Activated CD8-positive, alpha-beta memory T cell treated with anti-CD3 and anti-CD28 coated beads for 36 hours (primary cell): ENCODE measurements at regions not wholly inside any gene's neighbourhood (a gene's known extent, or its start where the extent isn't known, plus 50 kb on each side); places are given as distances from the start of the nearest gene placed in this dataset.
"Not testable (repeated sequence)": the region's sequence is repeated elsewhere in the genome, so short reads cannot be mapped to it uniquely, and the experiment has no call there.

ENCODE experiments used
- CTCF ChIA-PET: fragments of 350-600 bp; sonication (Branson Sonifier 250); formaldehyde crosslinking; loops from one replicate; lab custom pipeline; 2021; ENCODE audit warnings: antibody characterized with exemption; lab: Charles Lee
- POLR2A ChIA-PET: fragments of 350-600 bp; sonication (Branson Sonifier 250); formaldehyde crosslinking; loops from one replicate; lab custom pipeline; 2021; ENCODE audit warnings: antibody characterized with exemption; lab: Charles Lee

DNA sequence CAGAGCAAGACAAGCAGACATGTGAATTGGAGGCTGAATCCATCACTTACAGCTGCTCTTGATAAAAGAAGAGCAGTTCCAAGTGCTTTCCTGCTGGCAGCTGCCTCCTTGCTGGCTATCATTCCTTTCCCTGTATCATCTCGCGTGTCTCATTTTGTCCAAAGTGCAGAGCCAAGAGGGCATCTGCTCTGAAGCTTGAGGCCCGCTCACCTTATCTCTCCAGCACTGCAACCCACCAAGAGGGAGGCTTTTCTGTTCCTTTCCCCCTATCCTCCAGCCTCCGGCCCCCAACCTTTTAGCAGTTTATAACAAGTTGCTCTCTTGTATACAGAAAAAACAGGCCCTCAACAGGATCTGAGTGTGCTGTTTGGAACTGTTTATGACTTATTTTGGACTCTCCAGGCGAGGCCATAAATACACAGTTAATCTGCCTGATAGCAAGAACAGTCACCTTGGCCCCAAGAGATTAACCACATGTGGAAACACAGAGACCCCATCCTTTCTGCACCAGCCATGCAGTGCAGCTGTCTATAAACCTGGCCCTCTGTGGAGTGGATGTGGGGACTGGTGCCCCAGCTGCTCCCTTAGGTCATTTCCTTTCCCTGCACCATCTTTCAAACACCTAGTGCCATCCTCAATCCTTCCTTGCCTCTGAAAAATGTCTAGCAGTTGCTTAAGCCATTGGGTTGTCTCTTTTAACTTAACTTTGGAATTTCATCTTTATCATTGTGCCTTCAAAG is 172.5 kb upstream of the FERMT1 start:
- CTCF ChIA-PET, result no interaction called here
- POLR2A ChIA-PET, result no interaction called here

DNA sequence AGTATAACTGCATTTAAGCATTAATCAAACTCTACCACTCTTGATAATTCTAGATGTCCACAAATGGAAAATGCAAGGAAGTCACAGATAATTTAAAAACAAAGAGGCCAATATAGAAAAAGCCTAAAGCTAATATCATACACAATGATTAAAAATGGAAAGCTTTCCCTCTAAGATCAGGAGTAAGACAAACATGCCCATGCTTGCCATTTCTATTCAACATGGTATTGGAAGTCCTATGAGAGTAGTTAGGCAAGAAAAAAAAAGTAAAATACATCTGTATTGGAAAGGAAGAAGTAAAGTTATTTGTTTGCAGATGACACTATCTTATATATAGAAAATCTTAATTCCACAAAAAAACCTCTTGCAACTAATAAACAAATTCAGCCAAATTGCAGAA is 164.6 kb upstream of the FERMT1 start:
- POLR2A ChIA-PET, result no interaction called here
- CTCF ChIA-PET, result no interaction called here

DNA sequence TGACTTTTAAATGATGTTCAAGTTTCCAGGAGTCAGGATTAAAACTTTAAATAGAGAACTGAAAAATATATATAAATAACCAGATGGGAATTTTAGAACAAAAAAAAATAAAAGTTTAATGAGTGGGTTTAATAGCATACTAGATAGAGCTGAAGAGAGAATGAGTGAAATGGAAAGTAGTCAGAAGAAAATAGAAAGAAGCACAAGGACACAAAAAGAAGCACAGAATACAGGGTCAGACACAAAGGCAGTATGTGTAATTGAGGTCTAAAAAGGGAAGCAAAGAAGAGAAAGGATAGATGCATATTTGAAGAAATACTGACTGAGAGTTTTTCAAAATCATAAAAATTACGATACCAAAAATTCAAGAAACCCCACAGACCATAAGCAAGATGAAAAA is 159.8 kb upstream of the FERMT1 start:
- CTCF ChIA-PET, result no interaction called here
- POLR2A ChIA-PET, result no interaction called here

DNA sequence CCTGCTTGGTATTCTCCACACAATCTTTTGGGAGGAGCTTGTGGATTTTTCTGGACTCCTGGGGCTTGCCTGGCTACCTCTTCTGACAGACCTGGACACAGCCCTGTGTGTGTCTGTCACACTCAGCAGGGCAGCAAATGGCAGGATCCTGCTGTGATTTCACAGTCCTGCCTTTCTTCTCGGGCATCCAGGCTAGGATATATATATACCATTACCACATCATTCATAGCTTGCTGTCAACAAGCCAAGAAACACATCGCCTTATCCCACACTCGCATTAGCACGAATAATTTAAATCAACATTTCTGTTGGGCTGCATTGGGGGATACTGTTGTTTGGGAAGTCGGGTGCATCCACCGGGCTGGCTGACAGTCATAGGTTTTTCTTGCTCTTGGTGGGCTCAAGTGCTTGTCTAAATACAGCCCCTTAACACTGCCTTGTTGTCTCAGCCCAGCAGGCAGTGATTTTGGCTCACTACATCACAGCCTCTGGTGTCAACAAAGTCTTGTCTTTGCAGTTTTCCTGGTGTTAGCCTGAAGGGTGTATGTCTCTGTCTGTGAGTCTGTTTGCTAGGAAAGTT is 154.9 kb upstream of the FERMT1 start:
- ChIA-PET POLR2A (no interaction called here), CTCF (no interaction called here)

DNA sequence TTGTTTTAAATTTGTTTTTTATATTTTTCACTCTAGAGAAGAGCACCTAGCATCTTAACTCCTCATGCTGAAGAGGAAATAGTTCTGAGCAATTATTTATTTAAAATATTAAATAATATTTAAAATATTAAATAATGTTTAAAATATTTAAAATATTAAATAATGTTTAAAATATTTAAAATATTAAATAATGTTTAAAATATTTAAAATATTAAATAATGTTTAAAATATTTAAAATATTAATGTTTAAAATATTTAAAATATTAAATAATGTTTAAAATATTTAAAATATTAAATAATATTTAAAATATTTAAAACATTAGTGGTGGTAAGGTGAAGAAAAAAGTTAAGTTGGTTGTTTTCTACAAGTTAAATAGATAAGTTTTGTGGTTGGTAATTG is 147.6 kb upstream of the FERMT1 start:
- CTCF ChIA-PET, POLR2A ChIA-PET: not testable (repeated sequence)

DNA sequence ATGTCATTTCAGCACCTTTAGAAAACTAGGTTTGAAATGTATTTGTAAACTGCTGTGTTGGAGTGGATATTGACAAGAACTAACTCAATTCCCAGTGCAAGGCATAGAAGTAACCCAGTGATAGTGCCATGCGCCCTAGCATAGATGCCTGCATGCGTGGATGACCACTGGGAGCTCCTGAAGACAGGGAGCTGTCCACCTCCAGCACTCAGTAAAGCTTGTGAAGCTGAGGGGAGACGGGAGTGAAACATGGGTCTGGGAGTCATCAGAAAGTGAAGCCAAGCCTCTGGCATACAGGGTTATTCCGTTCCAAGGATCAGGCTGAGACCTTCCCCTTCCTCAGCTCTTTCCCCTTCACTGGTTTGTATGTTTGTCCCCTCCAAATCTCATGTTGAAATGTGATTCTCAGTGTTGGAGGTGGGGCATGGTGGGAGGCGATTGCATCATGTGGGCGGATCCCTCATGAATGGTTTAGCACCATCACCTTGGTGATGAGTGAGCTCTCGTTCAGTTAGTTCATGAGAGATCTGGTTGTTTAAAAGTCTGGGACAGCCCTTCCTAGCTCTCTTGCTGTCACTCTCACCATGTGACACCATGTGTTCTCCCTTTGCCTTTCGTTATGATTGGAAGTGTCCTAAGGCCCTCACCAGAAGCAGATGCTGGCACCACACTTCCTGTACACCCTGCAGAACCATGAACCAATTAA is 146.5 kb upstream of the FERMT1 start:
- ChIA-PET POLR2A (no interaction called here), CTCF (interaction anchor here (0.6 kb wide), 1 partner anchor 451 kb away, joined by 3 read pairs; no protein-coding TSS in a partner anchor)

DNA sequence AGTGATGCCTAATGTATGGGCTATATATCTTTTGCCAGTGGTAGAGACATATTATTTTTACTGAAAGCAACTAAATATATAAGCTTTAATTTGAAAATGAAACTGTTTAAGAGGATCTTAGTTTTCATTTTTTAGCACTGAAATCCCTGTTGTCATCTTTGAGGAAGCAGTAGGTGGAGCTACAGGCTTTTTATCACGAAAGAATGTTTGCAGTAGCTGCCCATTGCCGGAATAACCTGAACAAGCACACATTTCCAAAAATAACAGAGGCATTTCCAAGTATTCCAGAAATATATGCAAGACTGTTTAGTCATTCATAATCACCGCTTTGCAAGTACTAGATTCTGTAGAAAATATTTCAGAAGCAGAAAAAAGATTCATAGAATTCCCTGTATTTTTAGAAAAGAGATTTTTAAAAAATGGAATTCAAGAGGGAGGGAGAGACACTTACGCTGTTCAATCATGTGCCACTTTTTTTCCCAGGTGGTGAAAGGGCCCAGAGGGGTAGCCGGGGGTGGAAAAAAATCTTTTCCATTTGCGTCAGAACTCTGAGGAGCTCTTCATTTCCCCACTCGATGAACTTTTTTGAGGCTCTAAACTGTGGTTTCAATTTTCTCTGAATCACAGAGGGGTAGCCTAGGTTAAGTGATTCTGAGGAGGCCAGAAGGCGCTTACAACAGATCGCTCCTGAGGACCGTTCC is 142.5 kb upstream of the FERMT1 start:
- POLR2A ChIA-PET, result no interaction called here
- CTCF ChIA-PET, result no interaction called here

DNA sequence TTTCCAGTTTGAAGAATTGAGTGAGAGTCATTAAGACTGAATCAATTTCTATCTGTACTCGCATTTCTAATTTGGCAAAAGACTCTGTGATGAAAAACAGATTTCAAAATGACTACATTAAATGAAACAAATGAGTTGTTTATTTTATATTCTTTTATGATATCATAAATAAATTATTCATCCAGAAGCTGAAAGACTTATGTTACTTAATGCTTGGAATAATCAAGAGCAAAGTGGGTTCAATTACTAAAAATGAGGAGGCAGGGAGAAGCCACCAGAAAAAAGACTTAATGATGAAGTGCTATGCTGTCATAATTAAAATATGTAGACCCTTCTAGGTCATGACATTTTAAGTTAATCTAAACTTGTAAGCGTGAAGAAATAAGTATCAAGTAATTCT is 130.6 kb upstream of the FERMT1 start:
- ChIA-PET POLR2A (no interaction called here), CTCF (no interaction called here)

DNA sequence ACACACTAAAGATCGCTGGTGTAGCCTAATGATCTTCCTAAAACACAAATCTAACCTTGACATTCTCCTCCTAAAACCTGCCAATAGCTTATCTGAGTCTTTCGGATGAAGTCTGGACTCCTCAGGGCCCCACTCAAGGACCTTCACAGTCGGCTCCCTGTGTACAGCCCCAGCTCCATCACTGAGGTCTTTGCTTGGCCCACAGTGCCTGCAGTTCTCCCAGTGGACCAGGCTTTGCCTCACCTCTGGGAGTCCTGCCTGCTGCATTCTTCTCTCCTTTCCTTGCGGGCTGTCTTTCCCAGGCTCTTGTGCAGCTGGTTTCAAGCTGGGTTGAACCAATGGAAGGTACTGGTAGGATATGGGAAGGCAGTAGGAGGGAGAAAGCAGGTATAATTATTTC is 122.6 kb upstream of the FERMT1 start:
- ChIA-PET POLR2A (no interaction called here), CTCF (no interaction called here)

DNA sequence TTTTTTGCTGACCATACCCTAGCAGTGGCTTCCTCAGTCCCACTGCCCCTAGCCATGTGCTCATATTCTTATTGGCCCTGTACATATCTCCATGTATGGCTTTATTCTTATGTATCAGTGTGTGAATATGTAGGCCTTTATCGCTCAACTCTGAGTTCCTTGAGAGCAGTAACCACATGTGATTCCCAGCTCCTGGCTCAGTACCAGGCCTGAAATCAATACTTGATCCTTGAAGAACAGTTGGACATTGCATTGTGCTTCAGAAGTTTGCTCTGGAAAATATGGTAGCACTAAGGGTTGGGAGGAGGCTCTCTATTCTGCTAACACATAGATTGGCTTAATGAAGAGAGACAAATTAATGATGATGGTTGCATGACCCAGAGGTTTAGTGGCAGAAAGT is 118.8 kb upstream of the FERMT1 start:
- POLR2A ChIA-PET, result no interaction called here
- CTCF ChIA-PET, result no interaction called here

DNA sequence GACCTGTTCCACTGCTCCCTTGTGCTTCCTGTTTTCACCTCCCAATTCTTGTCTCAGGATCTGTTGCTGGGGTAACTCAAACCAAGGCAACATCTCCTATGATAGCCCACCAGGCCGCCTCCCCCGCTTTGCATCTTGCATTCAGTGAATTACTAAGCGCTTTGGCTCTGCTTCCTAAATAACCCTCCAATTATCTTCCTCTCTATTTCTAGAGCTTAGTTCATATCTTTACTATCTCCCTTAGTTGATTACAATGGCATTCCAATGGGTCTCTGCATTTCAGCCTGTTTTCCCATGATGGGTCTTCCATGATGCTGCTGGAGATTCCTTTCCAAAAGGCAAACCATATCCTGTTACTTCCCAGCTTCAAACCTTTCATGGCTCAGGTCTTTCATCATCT is 117.2 kb upstream of the FERMT1 start:
- POLR2A ChIA-PET, result no interaction called here
- CTCF ChIA-PET, result no interaction called here

DNA sequence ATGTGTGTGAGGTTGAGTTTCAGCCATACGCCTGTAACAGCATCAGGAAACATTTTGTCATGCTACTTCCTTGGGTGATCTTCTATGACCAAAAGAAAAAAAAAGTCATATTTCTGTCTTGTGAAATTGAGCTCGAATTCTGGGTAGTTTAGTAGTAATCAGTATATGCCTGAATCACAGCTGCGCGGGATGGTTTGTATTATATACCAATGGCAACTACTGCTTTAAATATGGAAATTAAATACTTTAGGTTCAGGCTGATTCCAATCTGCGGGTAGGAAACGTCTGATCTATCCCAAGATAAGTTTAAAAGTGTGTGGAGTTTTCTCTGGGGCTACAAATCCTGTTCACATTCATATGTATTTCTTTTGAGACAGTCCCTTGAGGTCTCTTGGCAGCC is 115.6 kb upstream of the FERMT1 start:
- POLR2A ChIA-PET, result no interaction called here
- CTCF ChIA-PET, result no interaction called here

DNA sequence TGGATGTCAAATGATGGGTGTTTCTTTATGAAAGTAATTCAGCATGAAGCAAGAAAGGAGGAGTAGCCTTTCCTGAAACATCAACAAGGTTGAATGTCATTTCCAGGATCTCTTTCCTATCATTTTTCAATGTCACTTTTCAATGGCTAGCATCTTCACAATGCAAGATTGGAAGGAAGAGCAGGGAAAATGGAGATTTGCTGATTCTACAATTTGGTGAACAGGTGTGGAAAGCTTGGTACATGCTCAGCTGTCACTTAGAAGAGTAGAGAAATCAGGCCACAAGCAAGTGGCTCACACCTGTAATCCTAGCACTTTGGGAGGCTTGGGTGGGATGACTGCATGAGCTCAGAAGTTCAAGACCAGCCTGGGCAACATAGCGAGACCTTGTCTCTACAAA is 112.7 kb upstream of the FERMT1 start:
- ChIA-PET POLR2A (no interaction called here), CTCF (no interaction called here)

DNA sequence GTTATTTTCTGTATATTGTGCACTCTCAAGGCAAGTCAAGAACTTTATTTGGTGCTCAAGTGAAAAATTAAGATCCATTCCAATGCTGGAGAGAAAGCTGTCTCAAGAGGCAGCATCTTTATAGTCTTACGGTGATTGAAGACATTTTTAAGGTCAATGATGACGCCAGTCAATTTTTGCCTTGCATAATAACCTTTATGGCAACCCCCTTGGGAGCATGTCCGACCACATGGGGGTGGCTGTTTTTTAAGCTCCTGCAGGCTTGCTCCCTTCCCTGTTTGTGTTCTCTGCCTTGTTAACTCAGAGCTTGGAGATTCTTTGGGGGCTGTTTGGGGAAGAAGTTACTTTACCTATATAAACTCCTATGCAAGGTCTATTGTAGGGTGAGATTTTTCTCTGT is 109.6 kb upstream of the FERMT1 start:
- ChIA-PET CTCF (no interaction called here), POLR2A (no interaction called here)

DNA sequence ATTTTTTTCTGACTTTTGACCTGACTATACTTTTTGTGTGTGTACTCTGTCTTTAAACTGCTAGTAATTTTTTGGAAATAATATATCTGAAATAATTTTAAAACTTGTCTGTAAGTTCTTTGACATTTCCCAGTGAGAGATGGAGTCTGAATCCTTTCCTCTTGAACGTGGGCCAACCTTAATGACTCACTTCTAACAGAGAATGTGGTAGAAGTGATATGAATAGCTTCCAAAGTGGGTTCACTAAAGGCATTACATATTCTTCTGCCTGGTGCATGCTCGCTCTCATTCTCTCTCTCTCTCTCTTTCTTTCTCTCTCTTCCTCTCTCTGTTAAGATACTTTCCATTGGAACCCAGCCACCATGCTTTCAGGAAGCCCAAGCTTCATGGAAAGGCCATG is 108.7 kb upstream of the FERMT1 start:
- ChIA-PET POLR2A (no interaction called here), CTCF (no interaction called here)

DNA sequence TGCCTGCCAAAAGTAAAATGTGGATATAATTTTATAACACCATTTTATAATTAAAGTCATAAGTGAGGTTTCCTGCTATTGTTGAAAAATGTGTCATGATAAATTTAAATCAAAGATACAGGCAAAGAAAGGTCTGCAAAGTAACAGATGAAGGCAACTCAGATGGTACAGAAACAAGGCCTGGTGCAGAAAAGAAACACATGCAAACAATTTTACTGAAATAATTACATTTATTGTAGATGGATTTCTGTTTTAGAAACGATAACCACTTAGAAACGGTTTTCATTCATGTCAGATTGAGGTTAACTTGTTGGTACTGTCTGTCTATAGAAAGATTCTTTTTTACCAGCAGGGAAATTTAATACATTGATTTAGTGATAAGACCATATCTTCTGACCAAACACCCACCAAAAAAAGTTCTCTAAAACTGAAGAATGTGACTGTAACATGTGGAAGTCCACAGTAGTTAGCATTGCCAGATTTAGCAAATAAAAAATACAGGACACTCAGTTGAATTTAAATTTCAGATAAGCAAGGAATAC is 105.5 kb upstream of the FERMT1 start:
- ChIA-PET CTCF (no interaction called here), POLR2A (no interaction called here)

DNA sequence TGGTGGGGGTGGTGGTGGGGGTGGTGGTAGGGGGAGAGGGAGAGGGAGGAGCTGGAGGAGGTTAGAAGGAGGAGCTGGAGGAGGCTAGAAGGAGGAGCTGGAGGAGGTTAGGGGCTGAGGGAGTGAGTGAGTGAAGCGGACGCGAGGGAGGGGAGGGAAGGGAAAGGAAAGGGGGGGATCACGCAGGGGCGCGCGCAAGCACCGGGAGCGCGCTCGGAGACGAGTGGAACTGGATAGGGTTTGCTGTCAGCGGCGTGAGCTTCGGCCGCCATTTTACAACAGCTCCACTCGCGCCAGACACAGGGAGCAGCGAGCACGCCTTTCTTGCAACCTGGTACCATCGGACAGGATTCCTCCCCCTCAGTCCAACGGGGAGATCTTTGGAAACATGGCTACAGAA is 90.5 kb upstream of the FERMT1 start:
- POLR2A ChIA-PET, result no interaction called here
- CTCF ChIA-PET, result no interaction called here

DNA sequence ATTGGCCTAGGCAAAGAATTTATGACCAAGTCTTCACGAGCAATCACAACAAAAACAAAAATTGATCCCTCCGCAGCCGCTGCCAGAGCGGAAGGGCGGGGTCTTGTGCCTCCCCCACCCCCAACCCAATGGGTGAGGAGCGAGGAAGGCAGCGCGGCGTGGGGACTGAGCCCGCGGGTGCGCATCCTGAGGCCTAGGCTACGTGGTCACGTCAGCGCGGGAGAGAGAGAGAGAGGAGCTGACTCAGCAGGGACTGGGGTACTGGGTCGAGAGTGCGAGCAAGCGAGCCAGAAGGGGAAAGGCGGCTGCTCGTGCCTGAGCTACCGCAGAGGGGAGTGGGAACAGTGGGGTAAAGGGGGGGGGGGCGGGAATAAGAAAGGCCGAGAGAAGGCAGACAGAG is 90.1 kb upstream of the FERMT1 start:
- CTCF ChIA-PET, result no interaction called here
- POLR2A ChIA-PET, result no interaction called here

DNA sequence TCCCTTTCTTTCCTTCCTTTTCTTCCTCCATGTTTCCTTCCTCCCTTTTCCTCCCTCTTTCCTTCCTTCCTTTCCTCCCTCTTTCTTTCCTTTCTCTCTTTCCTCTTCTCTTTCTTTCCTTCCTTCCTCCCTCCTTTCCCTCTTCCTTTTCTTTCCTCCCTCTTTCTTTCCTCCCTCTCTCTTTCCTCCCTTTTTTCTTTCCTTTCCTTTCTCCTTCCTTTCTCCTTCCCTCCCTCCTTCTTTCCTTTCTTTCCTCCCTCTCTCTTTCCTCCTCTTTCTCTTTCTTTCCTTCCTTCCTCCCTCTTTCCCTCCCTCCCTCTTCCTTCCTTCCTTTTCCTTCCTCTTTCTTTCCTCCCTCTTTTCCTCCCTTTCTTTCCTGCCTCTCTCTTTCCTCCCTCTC is 86.3 kb upstream of the FERMT1 start:
- CTCF ChIA-PET, result no interaction called here

DNA sequence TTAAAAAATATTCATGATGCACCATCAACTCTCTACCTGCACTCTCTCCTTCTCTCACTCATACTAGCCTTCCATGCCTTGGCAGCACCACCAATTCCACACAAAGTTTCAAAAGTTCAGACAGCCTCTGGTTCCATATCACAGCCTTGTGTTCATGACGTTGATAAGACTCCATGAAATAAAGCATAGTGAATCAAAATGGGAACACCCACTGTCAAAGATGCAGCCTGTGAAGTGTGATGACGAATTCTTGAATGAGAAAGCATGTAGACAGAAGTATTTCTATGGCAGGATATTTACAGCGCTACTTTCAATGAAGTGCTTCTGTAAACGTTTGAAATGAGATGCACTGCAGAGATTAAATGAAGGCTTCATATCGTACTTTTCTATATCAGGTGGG is 77.3 kb upstream of the FERMT1 start:
- ChIA-PET CTCF (no interaction called here), POLR2A (no interaction called here)

More for the DNA sequence above, 86.3 kb upstream of the FERMT1 start:
- POLR2A ChIA-PET, result no interaction called here
